ENCODE measurements at regions not wholly inside any gene's neighbourhood (a gene's known extent, or its start where the extent isn't known, plus 50 kb on each side); places are given as distances from the start of the nearest gene placed in this dataset.
A peak's percentile ranks its signal among the peaks of the same experiment; 100 is the strongest.

GRCh38 chr7:112554591-112554990 lies 73.8 kb downstream of the LSMEM1 start:
- TF ChIP-seq CTCF (IDR thresholded peaks at IDR 0.05) (peak; percentile 8; the same call in 1 of the 2 replicates), TCF7L2 (IDR thresholded peaks at IDR 0.05; ENCODE audit: low read depth, low read length) (no peak)

Measured in Panc1 (cell line).